SK-N-MC (cell line): ENCODE measurements at regions not wholly inside any gene's neighbourhood (a gene's known extent, or its start where the extent isn't known, plus 50 kb on each side); places are given as distances from the start of the nearest gene placed in this dataset.

Source experiments
- EZH2 ChIP-seq: fragments of 200-600 bp; sonication (generic); IDR thresholded peaks from one replicate; pipeline ENCODE4 v1.6.1; 2017; ENCODE audit warnings: antibody characterized with exemption
- POLR2AphosphoS5 ChIP-seq: IDR thresholded peaks from 2 replicates; pipeline ENCODE4 v1.6.1; 2012; ENCODE audit warnings: mild to moderate bottlenecking, low read depth, low read length, borderline replicate concordance

DNA sequence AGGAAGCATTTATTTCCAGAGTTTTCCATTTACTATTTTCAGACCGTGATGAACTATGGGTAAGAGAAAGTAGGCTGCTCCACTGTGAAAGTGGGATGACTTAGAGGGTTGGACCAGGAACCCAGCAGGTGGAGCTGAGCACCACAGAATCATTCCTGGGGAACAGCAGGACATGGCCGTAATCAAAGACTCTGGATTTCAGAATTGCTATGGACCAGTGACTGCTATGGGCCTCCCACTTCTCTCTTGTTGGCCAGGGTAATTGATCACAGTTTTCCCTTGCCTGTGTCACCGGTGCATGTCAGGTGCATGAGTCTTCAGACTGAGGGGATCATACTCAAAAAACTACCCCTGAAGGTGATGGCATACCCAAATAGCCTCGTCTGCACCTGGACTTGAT, 90.6 kb upstream of the GPC1 start:
- TF ChIP-seq POLR2AphosphoS5, result no peak
- no peak for TF ChIP-seq EZH2
